Uterus (tissue), 2 donors: ENCODE measurements at regions not wholly inside any gene's neighbourhood (a gene's known extent, or its start where the extent isn't known, plus 50 kb on each side); places are given as distances from the start of the nearest gene placed in this dataset.

Experiments
- POLR2A ChIP-seq, 2 donors: fragments of 450-650 bp; IDR thresholded peaks; one replicate each; pipeline ENCODE4 v1.6.1; 2016; ENCODE audit warnings: antibody characterized with exemption in 2 of 2, mild to moderate bottlenecking in 1 of 2, moderate library complexity in 1 of 2
- TF ChIP-seq, protein P1 (sequence below), 4 experiments: fragments of 200-600 bp in 2 of 4; fragments of 450-650 bp in 2 of 4; sonication (generic) in 2 of 4; IDR thresholded peaks; one replicate each; pipeline ENCODE4 v1.5.1; 2016 to 2019; ENCODE audit warnings: antibody characterized with exemption in 4 of 4, mild to moderate bottlenecking in 2 of 4, moderate library complexity in 1 of 4

- TF ChIP-seq, protein P1, sequence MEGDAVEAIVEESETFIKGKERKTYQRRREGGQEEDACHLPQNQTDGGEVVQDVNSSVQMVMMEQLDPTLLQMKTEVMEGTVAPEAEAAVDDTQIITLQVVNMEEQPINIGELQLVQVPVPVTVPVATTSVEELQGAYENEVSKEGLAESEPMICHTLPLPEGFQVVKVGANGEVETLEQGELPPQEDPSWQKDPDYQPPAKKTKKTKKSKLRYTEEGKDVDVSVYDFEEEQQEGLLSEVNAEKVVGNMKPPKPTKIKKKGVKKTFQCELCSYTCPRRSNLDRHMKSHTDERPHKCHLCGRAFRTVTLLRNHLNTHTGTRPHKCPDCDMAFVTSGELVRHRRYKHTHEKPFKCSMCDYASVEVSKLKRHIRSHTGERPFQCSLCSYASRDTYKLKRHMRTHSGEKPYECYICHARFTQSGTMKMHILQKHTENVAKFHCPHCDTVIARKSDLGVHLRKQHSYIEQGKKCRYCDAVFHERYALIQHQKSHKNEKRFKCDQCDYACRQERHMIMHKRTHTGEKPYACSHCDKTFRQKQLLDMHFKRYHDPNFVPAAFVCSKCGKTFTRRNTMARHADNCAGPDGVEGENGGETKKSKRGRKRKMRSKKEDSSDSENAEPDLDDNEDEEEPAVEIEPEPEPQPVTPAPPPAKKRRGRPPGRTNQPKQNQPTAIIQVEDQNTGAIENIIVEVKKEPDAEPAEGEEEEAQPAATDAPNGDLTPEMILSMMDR (IDR thresholded peaks at IDR 0.05): no peak
- no peak for TF ChIP-seq POLR2A (IDR thresholded peaks at IDR 0.05)
These were observed 84.1 kb downstream of the SNX18 start for GRCh38 chr5:54601411-54602230.
